ENCODE measurements at regions not wholly inside any gene's neighbourhood (a gene's known extent, or its start where the extent isn't known, plus 50 kb on each side); places are given as distances from the start of the nearest gene placed in this dataset.

DNA sequence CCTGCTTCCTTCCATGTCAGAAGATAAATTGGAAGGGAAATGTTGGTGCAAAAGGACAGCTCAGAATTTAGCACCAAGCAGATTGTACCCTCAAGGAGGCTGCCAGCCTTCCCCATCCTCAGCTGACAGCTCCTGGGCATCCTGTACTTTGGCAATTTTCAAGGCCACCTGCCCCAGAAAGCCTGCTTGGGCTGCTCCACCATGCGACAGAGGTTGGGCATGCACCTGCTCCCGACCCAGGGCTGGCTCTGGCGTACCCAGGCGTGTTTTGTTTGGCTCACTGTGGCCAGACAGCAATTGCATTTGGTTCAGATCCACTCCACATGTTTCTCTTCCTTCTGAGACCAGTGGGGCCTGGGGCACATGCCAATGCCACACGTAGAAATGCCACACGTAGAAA is 547.8 kb downstream of the NPHP4 start:
- Histone ChIP-seq H3K4me3 (ENCODE audit: low read depth in 1 of 2, low read length in 2 of 2) (no peak overlapping the region), H3K4me2 (ENCODE audit: insufficient read depth, low read length) (no peak overlapping the region), H3K27ac (ENCODE audit: low read length) (no peak overlapping the region), H3K36me3 (ENCODE audit: insufficient read depth, low read length) (no peaks in the 10 kb centered on the region), H3K27me3 (ENCODE audit: insufficient read depth, low read length, poor library complexity) (peaks cover 9% of the 10 kb centered on the region), H2AFZ (ENCODE audit: low read depth, low read length) (no peak overlapping the region), H3K79me2 (ENCODE audit: insufficient read depth, low read length) (no peaks in the 10 kb centered on the region), H3K4me1 (ENCODE audit: insufficient read depth, low read length) (no peaks in the 10 kb centered on the region), H3K9me3 (ENCODE audit: insufficient read depth, low read length, severe bottlenecking) (no peaks in the 10 kb centered on the region), H4K20me1 (ENCODE audit: insufficient read depth, low read length) (no peaks in the 10 kb centered on the region), H3K9ac (ENCODE audit: low read depth, low read length) (no peak overlapping the region)
- DNase-seq = no peak
- no peak for ATAC-seq (ENCODE audit: insufficient read depth, low read depth)
- TF ChIP-seq, protein P1, sequence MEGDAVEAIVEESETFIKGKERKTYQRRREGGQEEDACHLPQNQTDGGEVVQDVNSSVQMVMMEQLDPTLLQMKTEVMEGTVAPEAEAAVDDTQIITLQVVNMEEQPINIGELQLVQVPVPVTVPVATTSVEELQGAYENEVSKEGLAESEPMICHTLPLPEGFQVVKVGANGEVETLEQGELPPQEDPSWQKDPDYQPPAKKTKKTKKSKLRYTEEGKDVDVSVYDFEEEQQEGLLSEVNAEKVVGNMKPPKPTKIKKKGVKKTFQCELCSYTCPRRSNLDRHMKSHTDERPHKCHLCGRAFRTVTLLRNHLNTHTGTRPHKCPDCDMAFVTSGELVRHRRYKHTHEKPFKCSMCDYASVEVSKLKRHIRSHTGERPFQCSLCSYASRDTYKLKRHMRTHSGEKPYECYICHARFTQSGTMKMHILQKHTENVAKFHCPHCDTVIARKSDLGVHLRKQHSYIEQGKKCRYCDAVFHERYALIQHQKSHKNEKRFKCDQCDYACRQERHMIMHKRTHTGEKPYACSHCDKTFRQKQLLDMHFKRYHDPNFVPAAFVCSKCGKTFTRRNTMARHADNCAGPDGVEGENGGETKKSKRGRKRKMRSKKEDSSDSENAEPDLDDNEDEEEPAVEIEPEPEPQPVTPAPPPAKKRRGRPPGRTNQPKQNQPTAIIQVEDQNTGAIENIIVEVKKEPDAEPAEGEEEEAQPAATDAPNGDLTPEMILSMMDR (IDR thresholded peaks at IDR 0.05; ENCODE audit: borderline replicate concordance, extremely low read depth, low read length, poor library complexity, severe bottlenecking) = no peak
- no peak for TF ChIP-seq EZH2 (IDR thresholded peaks at IDR 0.05; ENCODE audit: borderline replicate concordance, low read depth, low read length, severe bottlenecking)

DNA sequence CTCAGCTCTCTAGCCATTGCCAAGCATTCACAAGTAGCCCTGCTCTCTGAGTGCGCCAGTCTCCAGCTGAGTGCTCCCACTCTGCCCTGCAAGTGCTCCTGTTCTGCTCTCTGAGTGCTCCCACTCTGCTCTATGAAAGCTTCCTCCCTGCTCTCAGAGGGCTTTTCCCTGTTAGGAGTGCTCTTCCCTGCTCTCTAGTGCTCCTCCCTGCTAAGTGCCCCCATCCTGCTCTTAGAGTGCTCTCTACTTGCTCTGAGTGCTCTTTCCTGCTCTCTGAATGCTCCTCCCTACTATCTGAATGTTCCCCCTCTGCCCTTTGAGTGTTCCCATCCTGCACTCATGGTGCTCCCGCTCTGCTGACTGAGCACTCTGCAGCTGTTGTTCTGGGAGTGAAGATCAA is 555.4 kb downstream of the NPHP4 start:
- H2AFZ ChIP-seq (ENCODE audit: low read depth, low read length) = no peak overlapping the region
- H3K4me2 ChIP-seq (ENCODE audit: insufficient read depth, low read length) = no peak overlapping the region
- ATAC-seq (ENCODE audit: insufficient read depth, low read depth) (no peak), DNase-seq (no peak)
- no peak overlapping the region for H3K4me3 ChIP-seq (ENCODE audit: low read depth in 1 of 2, low read length in 2 of 2)
- no peaks in the 10 kb centered on the region; the same call in 1 of the 2 replicates for H4K20me1 ChIP-seq (ENCODE audit: insufficient read depth, low read length)
- H3K27ac ChIP-seq (ENCODE audit: low read length) = no peak overlapping the region
- H3K27me3 ChIP-seq (ENCODE audit: insufficient read depth, low read length, poor library complexity) = peaks cover 5% of the 10 kb centered on the region
- TF ChIP-seq, protein P1 (IDR thresholded peaks at IDR 0.05; ENCODE audit: borderline replicate concordance, extremely low read depth, low read length, poor library complexity, severe bottlenecking) = no peak
- no peak overlapping the region for H3K9ac ChIP-seq (ENCODE audit: low read depth, low read length)
- H3K79me2 ChIP-seq (ENCODE audit: insufficient read depth, low read length) = no peaks in the 10 kb centered on the region
- no peaks in the 10 kb centered on the region for H3K9me3 ChIP-seq (ENCODE audit: insufficient read depth, low read length, severe bottlenecking)
- no peaks in the 10 kb centered on the region for H3K4me1 ChIP-seq (ENCODE audit: insufficient read depth, low read length)
- H3K36me3 ChIP-seq (ENCODE audit: insufficient read depth, low read length) = no peaks in the 10 kb centered on the region

DNA sequence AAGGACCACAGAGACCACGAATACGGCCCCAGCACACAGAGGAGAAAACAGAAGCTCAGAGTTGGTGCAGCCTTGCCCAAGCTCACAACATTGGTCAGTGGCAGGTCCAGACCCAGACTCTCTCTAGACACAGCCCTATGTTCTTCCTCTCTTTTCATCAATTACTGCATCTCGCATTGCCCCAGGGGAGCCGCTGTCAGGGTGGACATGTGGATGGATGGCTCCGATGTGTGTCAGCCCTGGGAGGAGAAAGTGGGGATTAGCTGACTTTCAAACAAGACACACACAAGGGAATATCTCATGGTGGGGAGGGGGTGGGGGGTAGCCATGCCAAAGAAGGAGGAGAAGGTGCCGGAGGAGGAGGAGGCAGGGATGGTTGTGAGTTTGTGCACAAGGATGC is 556.8 kb downstream of the NPHP4 start:
- TF ChIP-seq EZH2 (IDR thresholded peaks at IDR 0.05; ENCODE audit: borderline replicate concordance, low read depth, low read length, severe bottlenecking) = no peak
- TF ChIP-seq, protein P1 (IDR thresholded peaks at IDR 0.05; ENCODE audit: borderline replicate concordance, extremely low read depth, low read length, poor library complexity, severe bottlenecking) = no peak
- Histone ChIP-seq H3K4me2 (ENCODE audit: insufficient read depth, low read length) (no peak overlapping the region), H2AFZ (ENCODE audit: low read depth, low read length) (no peak overlapping the region), H3K36me3 (ENCODE audit: insufficient read depth, low read length) (no peaks in the 10 kb centered on the region), H4K20me1 (ENCODE audit: insufficient read depth, low read length) (no peaks in the 10 kb centered on the region; the same call in 1 of the 2 replicates), H3K9ac (ENCODE audit: low read depth, low read length) (no peak overlapping the region), H3K9me3 (ENCODE audit: insufficient read depth, low read length, severe bottlenecking) (no peaks in the 10 kb centered on the region), H3K27me3 (ENCODE audit: insufficient read depth, low read length, poor library complexity) (peaks cover 5% of the 10 kb centered on the region), H3K4me1 (ENCODE audit: insufficient read depth, low read length) (no peaks in the 10 kb centered on the region), H3K4me3 (ENCODE audit: low read depth in 1 of 2, low read length in 2 of 2) (no peak overlapping the region), H3K79me2 (ENCODE audit: insufficient read depth, low read length) (no peaks in the 10 kb centered on the region), H3K27ac (ENCODE audit: low read length) (no peak overlapping the region)
- no peak for ATAC-seq (ENCODE audit: insufficient read depth, low read depth)
- DNase-seq = no peak

GRCh38 chr1:5432436-5432835 is 559.8 kb downstream of the NPHP4 start:
- H3K4me3 ChIP-seq (ENCODE audit: low read depth in 1 of 2, low read length in 2 of 2) = no peak overlapping the region

More at GRCh38 chr1:5432436-5432835, 559.8 kb downstream of the NPHP4 start:
- no peak overlapping the region for H3K27ac ChIP-seq (ENCODE audit: low read length)
- H3K79me2 ChIP-seq (ENCODE audit: insufficient read depth, low read length) = no peaks in the 10 kb centered on the region
- H3K27me3 ChIP-seq (ENCODE audit: insufficient read depth, low read length, poor library complexity) = peaks cover 6% of the 10 kb centered on the region
- H2AFZ ChIP-seq (ENCODE audit: low read depth, low read length) = no peak overlapping the region
- no peak for TF ChIP-seq EZH2 (IDR thresholded peaks at IDR 0.05; ENCODE audit: borderline replicate concordance, low read depth, low read length, severe bottlenecking)
- TF ChIP-seq, protein P1 (IDR thresholded peaks at IDR 0.05; ENCODE audit: borderline replicate concordance, extremely low read depth, low read length, poor library complexity, severe bottlenecking) = no peak
- no peaks in the 10 kb centered on the region; the same call in 1 of the 2 replicates for H4K20me1 ChIP-seq (ENCODE audit: insufficient read depth, low read length)
- H3K4me1 ChIP-seq (ENCODE audit: insufficient read depth, low read length) = no peaks in the 10 kb centered on the region
- DNase-seq (no peak), ATAC-seq (ENCODE audit: insufficient read depth, low read depth) (no peak)
- no peaks in the 10 kb centered on the region for H3K9me3 ChIP-seq (ENCODE audit: insufficient read depth, low read length, severe bottlenecking)
- H3K9ac ChIP-seq (ENCODE audit: low read depth, low read length) = no peak overlapping the region
- H3K36me3 ChIP-seq (ENCODE audit: insufficient read depth, low read length) = no peaks in the 10 kb centered on the region
- no peak overlapping the region for H3K4me2 ChIP-seq (ENCODE audit: insufficient read depth, low read length)
